ENCODE measurements at regions not wholly inside any gene's neighbourhood (a gene's known extent, or its start where the extent isn't known, plus 50 kb on each side); places are given as distances from the start of the nearest gene placed in this dataset.

DNA sequence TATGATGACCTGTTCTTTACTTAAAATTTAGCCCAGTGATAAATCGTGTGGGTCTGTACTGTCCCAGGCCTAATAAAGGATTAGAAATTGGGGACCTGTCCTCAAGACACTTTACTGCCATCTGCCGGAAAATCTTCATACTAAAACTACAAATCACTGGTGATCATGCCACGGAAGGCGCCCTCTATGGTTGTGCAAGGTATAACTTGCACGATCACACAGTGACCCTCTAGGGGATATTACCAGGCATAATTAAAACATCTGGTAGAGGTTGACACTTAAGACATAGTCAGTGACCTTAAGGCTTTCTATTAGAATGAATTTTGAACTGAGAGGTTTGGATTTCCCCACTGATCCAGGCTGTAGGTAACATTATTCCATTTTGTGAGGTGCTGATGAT lies 172.6 kb downstream of the BMP2 start:
- H3K9me3 ChIP-seq: no peaks in the 10 kb centered on the region
- no peaks in the 10 kb centered on the region for H3K27me3 ChIP-seq
- TF ChIP-seq, protein P1, sequence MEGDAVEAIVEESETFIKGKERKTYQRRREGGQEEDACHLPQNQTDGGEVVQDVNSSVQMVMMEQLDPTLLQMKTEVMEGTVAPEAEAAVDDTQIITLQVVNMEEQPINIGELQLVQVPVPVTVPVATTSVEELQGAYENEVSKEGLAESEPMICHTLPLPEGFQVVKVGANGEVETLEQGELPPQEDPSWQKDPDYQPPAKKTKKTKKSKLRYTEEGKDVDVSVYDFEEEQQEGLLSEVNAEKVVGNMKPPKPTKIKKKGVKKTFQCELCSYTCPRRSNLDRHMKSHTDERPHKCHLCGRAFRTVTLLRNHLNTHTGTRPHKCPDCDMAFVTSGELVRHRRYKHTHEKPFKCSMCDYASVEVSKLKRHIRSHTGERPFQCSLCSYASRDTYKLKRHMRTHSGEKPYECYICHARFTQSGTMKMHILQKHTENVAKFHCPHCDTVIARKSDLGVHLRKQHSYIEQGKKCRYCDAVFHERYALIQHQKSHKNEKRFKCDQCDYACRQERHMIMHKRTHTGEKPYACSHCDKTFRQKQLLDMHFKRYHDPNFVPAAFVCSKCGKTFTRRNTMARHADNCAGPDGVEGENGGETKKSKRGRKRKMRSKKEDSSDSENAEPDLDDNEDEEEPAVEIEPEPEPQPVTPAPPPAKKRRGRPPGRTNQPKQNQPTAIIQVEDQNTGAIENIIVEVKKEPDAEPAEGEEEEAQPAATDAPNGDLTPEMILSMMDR (IDR thresholded peaks at IDR 0.05): peak in 1 of 6 experiments; percentile 23
- no peak for TF ChIP-seq POLR2A (IDR thresholded peaks at IDR 0.05)
- H3K4me1 ChIP-seq: no peaks in the 10 kb centered on the region
- no peak overlapping the region for H3K4me3 ChIP-seq
- DNase-seq: no peak
- H3K27ac ChIP-seq: no peak overlapping the region
- H3K36me3 ChIP-seq: no peaks in the 10 kb centered on the region

DNA sequence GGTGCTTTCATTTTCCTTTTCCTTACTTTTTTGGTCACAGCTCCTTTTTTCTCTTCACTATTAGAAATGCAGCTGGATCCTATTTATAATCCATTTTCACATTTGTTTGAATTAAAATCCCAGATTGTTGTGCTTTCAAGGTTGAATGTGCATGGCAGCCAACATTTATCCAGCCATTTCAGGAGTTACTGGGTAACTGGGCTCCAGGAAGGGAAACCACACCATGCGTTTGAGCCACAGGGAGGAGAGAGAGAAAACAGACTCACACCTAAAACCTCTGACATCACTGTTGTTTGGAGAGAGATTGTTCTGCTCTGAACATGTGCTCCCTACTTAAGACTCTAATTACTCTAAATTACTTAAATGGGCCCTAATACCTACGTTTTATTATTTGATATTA lies 173.4 kb downstream of the BMP2 start:
- DNase-seq: no peak
- H3K4me1 ChIP-seq: no peaks in the 10 kb centered on the region
- no peaks in the 10 kb centered on the region for H3K27me3 ChIP-seq
- no peak for TF ChIP-seq POLR2A (IDR thresholded peaks at IDR 0.05)
- TF ChIP-seq, protein P1 (IDR thresholded peaks at IDR 0.05): no peak
- no peaks in the 10 kb centered on the region for H3K36me3 ChIP-seq
- no peak overlapping the region for H3K27ac ChIP-seq
- H3K4me3 ChIP-seq: no peak overlapping the region
- no peaks in the 10 kb centered on the region for H3K9me3 ChIP-seq

DNA sequence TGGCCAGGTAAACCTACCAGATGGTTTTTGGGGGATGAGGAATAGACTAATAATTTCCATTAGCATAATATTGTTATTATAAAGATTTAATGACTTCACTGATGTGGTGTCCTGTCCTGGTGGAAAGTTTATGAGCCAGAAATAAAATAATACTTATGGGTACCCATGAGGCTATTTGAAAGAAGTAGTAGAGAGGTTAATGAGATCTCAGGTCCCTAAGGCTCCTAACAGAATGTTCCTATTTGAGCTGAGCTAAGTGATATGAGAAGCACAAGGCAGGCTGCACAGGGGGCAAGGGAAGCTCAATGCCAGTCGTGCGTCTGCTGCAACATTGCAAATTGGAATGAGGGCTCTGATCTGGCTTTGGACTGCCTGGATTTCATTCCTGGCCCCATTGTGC lies 174.1 kb downstream of the BMP2 start:
- Histone ChIP-seq H3K27ac (no peak overlapping the region), H3K9me3 (no peaks in the 10 kb centered on the region), H3K36me3 (no peaks in the 10 kb centered on the region), H3K27me3 (no peaks in the 10 kb centered on the region), H3K4me1 (no peaks in the 10 kb centered on the region), H3K4me3 (no peak overlapping the region)
- no peak for TF ChIP-seq POLR2A (IDR thresholded peaks at IDR 0.05)
- TF ChIP-seq, protein P1 (IDR thresholded peaks at IDR 0.05): no peak
- DNase-seq: no peak

DNA sequence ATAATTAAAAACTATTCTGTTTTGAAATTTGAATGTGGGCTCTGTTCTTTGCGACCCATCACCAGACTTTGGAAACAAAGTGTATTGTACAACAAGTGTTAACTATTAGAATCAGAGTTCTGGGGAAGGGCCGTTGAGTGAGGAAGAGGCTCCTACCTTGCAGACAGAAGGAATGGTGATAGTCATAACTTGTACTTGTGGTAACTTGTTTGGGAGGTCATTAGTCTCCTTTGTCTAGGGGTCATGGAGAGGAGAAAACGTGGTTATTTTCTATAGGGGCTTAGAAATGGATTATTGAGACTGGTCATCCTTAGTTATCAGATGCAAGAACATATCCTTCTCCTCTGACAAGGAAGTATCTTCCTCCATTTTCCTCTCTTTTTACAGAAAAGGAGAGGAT lies 174.8 kb downstream of the BMP2 start:
- TF ChIP-seq, protein P1 (IDR thresholded peaks at IDR 0.05): no peak
- TF ChIP-seq POLR2A (IDR thresholded peaks at IDR 0.05): no peak
- H3K4me3 ChIP-seq: no peak overlapping the region
- no peaks in the 10 kb centered on the region for H3K4me1 ChIP-seq
- H3K36me3 ChIP-seq: no peaks in the 10 kb centered on the region
- H3K27me3 ChIP-seq: no peaks in the 10 kb centered on the region
- no peak for DNase-seq
- H3K9me3 ChIP-seq: no peaks in the 10 kb centered on the region
- no peak overlapping the region for H3K27ac ChIP-seq

DNA sequence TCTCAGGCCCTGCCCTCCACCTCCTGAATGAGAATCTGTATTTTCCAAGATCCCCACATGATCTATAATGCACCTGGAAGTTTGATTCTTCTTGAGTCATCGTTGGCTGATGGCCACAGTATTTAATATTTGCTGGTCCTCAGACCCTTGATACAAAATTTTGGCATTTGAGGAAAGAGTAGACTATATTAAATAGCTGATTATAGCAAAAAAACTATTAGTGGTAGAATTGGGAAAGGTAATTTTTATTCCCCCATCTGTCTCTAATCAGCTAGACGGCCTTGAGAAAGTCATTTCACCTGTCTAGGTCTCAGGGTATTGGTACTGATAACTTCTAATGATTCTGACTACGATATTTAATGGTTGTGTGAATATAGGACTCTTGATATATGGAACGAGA lies 176.8 kb downstream of the BMP2 start:
- no peak for TF ChIP-seq POLR2A (IDR thresholded peaks at IDR 0.05)
- TF ChIP-seq, protein P1 (IDR thresholded peaks at IDR 0.05): no peak
- DNase-seq: no peak
- Histone ChIP-seq H3K4me1 (no peaks in the 10 kb centered on the region), H3K27ac (no peak overlapping the region), H3K27me3 (no peaks in the 10 kb centered on the region), H3K36me3 (no peaks in the 10 kb centered on the region), H3K9me3 (no peaks in the 10 kb centered on the region), H3K4me3 (no peak overlapping the region)

DNA sequence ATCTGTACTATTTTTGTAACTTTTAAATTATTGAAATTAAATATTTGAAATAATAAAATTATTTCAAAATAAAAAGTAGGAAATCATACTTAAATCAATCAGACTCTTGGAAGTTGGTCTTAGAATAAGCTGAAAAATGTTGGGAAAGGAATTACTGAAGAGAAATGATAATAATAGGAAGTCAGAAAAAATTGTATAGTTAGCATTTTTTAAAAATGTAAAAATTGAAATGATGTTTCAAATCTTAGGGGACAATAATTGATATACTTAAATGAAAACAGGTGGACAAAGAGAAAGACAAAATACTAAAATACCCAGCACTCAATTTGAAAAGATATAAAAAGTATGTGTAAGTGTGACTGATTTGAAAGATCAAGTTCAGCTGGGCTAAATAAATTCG lies 186.1 kb downstream of the BMP2 start:
- Histone ChIP-seq H3K27me3 (no peaks in the 10 kb centered on the region), H3K4me1 (no peaks in the 10 kb centered on the region), H3K27ac (no peak overlapping the region), H3K9me3 (no peaks in the 10 kb centered on the region), H3K36me3 (no peaks in the 10 kb centered on the region), H3K4me3 (no peak overlapping the region)
- DNase-seq: no peak
- no peak for TF ChIP-seq POLR2A (IDR thresholded peaks at IDR 0.05)
- TF ChIP-seq, protein P1 (IDR thresholded peaks at IDR 0.05): no peak

All from Peyer's patch (tissue), 4 donors.